Eye (tissue), 1 donor: ENCODE measurements at regions not wholly inside any gene's neighbourhood (a gene's known extent, or its start where the extent isn't known, plus 50 kb on each side); places are given as distances from the start of the nearest gene placed in this dataset.
A peak's percentile ranks its signal among the peaks of the same experiment; 100 is the strongest.

Experiments used
- DNase-seq: peaks from one replicate; pipeline ENCODE4 v3.0.0-alpha.2; 2015

DNA sequence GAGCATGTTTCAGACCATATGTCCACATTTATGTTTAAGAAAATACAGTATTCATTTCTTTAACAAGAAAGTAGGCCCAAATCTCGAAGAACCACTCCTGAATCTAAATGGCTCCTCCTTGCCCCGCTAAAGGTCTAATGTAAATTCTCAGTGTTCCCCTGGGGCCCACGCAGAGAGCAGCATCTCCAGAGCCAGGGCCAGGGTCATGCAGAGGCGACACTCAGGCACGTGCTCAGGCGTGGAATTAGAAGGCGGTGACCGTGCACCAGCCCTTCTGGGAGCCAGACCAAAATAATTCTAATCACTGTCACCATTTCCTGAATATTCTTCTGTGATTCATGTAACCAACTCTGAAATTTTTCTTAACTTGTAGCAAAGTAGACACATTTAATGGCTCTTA, 68.3 kb upstream of the MYT1L start:
- peak; percentile 30 for DNase-seq

DNA sequence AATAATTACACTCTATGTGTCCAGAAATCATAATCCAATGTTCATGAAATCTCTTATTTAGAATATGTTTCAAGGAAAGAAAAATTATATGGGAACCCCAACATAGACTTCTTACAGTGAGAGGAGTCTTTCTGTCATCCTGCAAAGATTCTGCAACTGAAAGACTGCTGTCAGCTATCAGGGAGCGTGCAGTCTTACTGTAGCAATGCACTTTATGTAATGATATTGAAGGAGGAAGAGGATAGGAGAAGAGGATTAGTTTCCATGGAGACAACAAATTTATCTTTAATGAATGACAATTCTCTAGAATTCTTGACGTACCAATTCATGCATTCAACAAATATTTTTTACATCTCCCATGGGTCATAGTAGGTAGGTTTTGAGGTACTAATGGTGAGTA, 61.3 kb upstream of the MYT1L start:
- DNase-seq: no peak

DNA sequence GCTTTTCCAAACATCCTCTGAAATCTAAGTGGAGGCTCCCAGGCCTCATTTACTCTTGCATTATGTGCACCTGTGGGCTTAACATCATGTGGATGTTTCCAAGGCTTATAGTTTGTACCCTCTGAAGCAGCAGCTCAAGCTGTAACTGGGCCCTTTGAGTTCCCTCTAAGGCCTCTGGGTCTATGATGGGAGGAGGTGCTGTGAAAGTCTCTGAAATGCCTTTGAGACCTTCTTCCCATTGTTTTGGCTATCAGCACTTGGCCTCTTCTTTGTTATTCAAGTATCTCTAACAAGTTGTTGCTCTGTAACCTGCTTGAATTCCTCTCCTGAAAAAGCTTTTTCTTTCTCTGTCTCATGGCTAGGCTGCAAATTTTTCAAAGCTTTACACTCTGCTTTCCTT, 58.1 kb upstream of the MYT1L start:
- DNase-seq: no peak
